CD4-positive, CD25-positive, alpha-beta regulatory T cell (primary cell): ENCODE measurements at regions not wholly inside any gene's neighbourhood (a gene's known extent, or its start where the extent isn't known, plus 50 kb on each side); places are given as distances from the start of the nearest gene placed in this dataset.
A peak's percentile ranks its signal among the peaks of the same experiment; 100 is the strongest.
"Not testable (repeated sequence)": the region's sequence is repeated elsewhere in the genome, so short reads cannot be mapped to it uniquely, and the experiment has no call there.

Experiments used
- ATAC-seq, 2 donors: fragments of 150-1000 bp; cut with Tn5 transposase; one replicate each; pipeline ENCODE4 v1.10.0; 2021; ENCODE audit warnings: low read depth in 2 of 2, moderate number of reproducible peaks in 2 of 2, moderate library complexity in 1 of 2
- DNase-seq, 3 donors: peaks; one replicate each; pipeline versions ENCODE4 v3.0.0 to v3.0.0-alpha.2; 2012 to 2022; ENCODE audit warnings: mixed read lengths in 1 of 3
- H3K27ac ChIP-seq: one replicate; pipeline ENCODE4 v1.7.0; 2013; ENCODE audit warnings: mild to moderate bottlenecking, low read length; ENCODE audit not compliant: insufficient read depth, poor library complexity, severe bottlenecking
- H3K27me3 ChIP-seq: one replicate; pipeline ENCODE4 v1.7.0; 2013; ENCODE audit warnings: low read length; ENCODE audit not compliant: control insufficient read depth, insufficient read depth
- H3K36me3 ChIP-seq: one replicate; pipeline ENCODE4 v1.7.0; 2013; ENCODE audit warnings: mild to moderate bottlenecking, low read length, moderate library complexity; ENCODE audit not compliant: control insufficient read depth, insufficient read depth
- H3K4me1 ChIP-seq: 2 replicates; pipeline ENCODE4 v1.7.0; 2013; ENCODE audit warnings: mild to moderate bottlenecking, low read length; ENCODE audit not compliant: insufficient read depth, control insufficient read depth, poor library complexity, severe bottlenecking
- H3K4me3 ChIP-seq: one replicate; pipeline ENCODE4 v1.7.0; 2013; ENCODE audit warnings: low read depth, mild to moderate bottlenecking, low read length, moderate library complexity
- H3K9me3 ChIP-seq, 2 experiments: 1 replicate in 1 of 2; 2 replicates in 1 of 2; pipeline ENCODE4 v1.7.0; 2013; ENCODE audit warnings: low read length in 2 of 2, mild to moderate bottlenecking in 1 of 2, moderate library complexity in 1 of 2; ENCODE audit not compliant: control insufficient read depth in 2 of 2
- H3K27ac Mint-ChIP-seq, 3 donors: one replicate each; pipeline ENCODE4 v1.8.0; 2020 to 2022; ENCODE audit warnings: mild to moderate bottlenecking in 3 of 3, mixed read lengths in 3 of 3, moderate library complexity in 2 of 3
- H3K27me3 Mint-ChIP-seq: one replicate; pipeline ENCODE4 v1.8.0; 2022; ENCODE audit warnings: mild to moderate bottlenecking, mixed read lengths
- H3K36me3 Mint-ChIP-seq: one replicate; pipeline ENCODE4 v1.8.0; 2020; ENCODE audit warnings: mixed read lengths
- H3K4me1 Mint-ChIP-seq, 4 donors: one replicate each; pipeline ENCODE4 v1.8.0; 2020 to 2022; ENCODE audit warnings: mixed read lengths in 4 of 4, mild to moderate bottlenecking in 1 of 4
- H3K4me3 Mint-ChIP-seq, 4 donors: one replicate each; pipeline ENCODE4 v1.8.0; 2020 to 2022; ENCODE audit warnings: mild to moderate bottlenecking in 4 of 4, mixed read lengths in 4 of 4, moderate library complexity in 3 of 4
- H3K9me3 Mint-ChIP-seq, 7 donors: one replicate each; pipeline ENCODE4 v1.8.0; 2020 to 2022; ENCODE audit warnings: mixed read lengths in 7 of 7, mild to moderate bottlenecking in 3 of 7, moderate library complexity in 2 of 7

DNA sequence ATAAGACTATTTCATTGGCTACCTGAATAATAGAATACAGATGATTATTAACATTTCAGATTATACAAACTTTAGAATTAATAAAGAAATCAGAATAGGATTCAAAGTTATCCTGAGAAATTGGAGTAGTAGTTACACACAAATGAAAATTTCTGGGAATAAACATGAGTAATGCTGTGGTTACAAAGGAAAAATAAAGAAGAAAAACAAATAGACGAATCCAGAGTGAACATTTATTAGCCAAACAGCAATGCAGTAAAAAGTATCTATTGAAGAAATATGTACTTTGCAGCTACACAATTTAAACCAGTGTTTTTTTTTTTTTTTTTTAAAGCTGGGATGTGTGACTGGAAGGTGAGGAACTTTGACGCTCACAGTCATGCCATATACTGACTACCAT is 1159.2 kb downstream of the TUSC7 start:
- no peak overlapping the region for H3K27ac Mint-ChIP-seq
- no peak overlapping the region for H3K4me3 Mint-ChIP-seq
- Histone ChIP-seq H3K9me3 (no peaks in the 10 kb centered on the region), H3K4me1 (no peaks in the 10 kb centered on the region), H3K36me3 (no peaks in the 10 kb centered on the region), H3K27me3 (no peaks in the 10 kb centered on the region), H3K27ac (no peak overlapping the region), H3K4me3 (no peak overlapping the region)
- H3K9me3 Mint-ChIP-seq = peaks cover 0 to 19% (median 4%) of the 10 kb centered on the region in 7 donors
- no peaks in the 10 kb centered on the region for H3K4me1 Mint-ChIP-seq
- no peaks in the 10 kb centered on the region for H3K27me3 Mint-ChIP-seq
- ATAC-seq (no peak), DNase-seq (no peak)
- no peaks in the 10 kb centered on the region for H3K36me3 Mint-ChIP-seq

DNA sequence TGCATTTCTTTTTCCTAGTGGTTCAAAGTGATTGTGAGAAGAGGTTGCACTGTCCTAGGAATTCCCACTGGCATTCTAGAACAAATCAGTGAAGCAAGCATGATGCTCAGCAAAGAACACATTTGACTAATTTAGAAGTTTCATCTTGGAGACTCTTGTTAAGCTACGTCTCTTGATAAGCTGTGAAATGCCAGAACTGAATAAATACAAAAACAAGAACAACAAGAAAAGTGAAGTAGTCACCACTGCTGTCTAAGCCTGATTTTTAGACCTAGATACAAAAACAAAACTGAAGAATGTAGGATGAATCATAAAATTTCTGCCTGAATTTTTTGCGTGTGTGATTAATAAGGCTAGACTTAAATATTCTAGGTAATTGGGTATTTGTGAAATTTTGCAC is 1162.4 kb downstream of the TUSC7 start:
- Histone ChIP-seq H3K36me3 (no peaks in the 10 kb centered on the region), H3K27me3 (no peaks in the 10 kb centered on the region), H3K27ac (no peak overlapping the region), H3K4me1 (no peaks in the 10 kb centered on the region), H3K4me3 (no peak overlapping the region), H3K9me3 (no peaks in the 10 kb centered on the region)
- DNase-seq (no peak), ATAC-seq (no peak)
- Mint-ChIP-seq H3K4me3 (no peak overlapping the region), H3K27ac (no peak overlapping the region), H3K4me1 (no peaks in the 10 kb centered on the region), H3K36me3 (no peaks in the 10 kb centered on the region), H3K27me3 (no peaks in the 10 kb centered on the region), H3K9me3 (peaks cover 0 to 29% (median 4%) of the 10 kb centered on the region in 7 donors)

DNA sequence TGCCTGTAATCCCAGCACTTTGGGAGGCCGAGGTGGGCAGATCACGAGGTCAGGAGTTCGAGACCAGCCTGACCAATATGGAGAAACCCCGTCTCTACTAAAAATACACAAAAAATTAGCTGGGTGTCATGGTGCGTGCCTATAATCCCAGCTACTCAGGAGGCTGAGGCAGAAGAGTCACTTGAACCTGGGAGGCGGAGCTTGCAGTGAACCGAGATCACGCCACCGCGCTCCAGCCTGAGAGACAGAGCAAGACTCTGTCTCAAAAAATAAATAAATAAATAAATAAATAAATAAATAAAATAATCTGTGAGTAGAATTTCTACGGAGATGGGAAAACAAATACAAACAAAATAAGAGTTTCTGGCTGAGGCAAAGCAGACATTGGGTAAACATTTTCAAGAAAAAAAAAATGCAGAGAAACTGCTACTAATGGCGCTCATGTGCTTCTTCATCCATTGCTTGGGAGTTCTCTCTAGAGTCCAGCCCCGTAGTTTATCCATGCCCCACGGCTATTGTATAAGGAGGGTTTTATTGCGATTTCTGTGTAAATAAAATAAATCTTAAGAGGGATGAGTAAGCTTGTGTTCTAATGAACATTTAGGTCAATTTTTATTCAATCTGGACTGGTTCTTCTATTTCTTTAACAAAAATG is 1161.9 kb downstream of the IGSF11 start:
- not testable (repeated sequence) for H3K9me3 ChIP-seq, H3K27ac Mint-ChIP-seq, H3K27ac ChIP-seq, H3K27me3 ChIP-seq, H3K4me1 ChIP-seq, DNase-seq, H3K4me3 Mint-ChIP-seq, H3K27me3 Mint-ChIP-seq, H3K36me3 Mint-ChIP-seq, H3K4me1 Mint-ChIP-seq, H3K36me3 ChIP-seq, ATAC-seq, H3K4me3 ChIP-seq
- peaks cover 0 to 23% (median 4%) of the 10 kb centered on the region in 7 donors for H3K9me3 Mint-ChIP-seq

DNA sequence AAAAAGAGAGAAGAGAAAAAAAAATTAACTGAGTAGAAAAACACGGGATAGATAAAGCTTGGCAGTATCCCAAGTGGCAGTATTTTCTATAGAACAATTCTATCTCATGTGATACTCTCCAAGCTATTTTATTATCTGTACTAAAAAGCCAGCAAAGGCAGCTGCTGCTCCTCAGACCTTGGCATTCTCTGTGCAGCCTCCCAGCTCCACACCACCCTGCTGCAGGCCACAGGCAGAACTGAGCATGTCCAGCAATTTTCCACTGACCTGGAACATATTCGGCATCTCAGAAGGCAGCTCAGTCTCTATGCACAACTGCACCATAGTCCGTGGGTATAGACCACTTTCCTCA is 1161.4 kb downstream of the IGSF11 start:
- no peaks in the 10 kb centered on the region for H3K36me3 Mint-ChIP-seq
- no peaks in the 10 kb centered on the region for H3K27me3 Mint-ChIP-seq
- Histone ChIP-seq H3K9me3 (no peaks in the 10 kb centered on the region), H3K4me1 (no peaks in the 10 kb centered on the region), H3K36me3 (no peaks in the 10 kb centered on the region), H3K4me3 (no peak overlapping the region), H3K27ac (no peak overlapping the region), H3K27me3 (no peaks in the 10 kb centered on the region)
- no peak for ATAC-seq
- no peak overlapping the region for H3K27ac Mint-ChIP-seq
- H3K4me1 Mint-ChIP-seq = no peaks in the 10 kb centered on the region
- no peak overlapping the region for H3K4me3 Mint-ChIP-seq
- no peak for DNase-seq
- H3K9me3 Mint-ChIP-seq = peaks cover 0 to 19% (median 4%) of the 10 kb centered on the region in 7 donors

DNA sequence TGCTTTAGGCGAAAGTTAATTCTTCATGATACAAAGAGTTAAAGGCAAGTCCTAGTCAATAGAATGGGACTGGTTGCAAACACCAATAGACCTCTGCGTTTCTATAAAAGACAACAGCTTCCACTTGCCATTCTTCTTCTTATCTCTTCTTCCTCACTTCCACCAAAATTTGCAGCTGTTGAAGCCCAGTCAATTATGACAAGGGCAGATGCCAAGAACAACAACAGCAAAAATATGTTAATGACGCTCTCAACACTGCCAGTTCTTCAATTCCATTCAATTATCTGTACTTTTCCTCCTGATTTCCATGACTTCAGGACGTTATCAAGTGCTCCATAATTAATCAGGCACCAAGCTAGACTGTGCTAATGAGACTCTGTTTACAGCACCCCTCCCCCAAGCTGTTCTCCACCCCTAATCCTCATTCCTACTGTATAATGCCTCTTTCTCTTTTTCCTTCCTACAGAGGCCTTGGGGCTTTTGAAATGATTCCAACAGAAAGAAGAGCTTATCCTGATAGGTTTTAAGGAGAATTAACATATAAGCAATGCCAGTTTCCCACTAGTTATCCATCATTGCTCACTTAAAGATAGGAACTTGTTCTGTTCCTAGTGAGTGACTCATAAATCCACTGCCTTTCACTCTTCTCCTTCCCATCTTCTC is 1160.5 kb downstream of the IGSF11 start:
- no peaks in the 10 kb centered on the region for H3K4me1 Mint-ChIP-seq
- H3K36me3 Mint-ChIP-seq = no peaks in the 10 kb centered on the region
- no peaks in the 10 kb centered on the region for H3K27me3 Mint-ChIP-seq
- no peak overlapping the region for H3K4me3 Mint-ChIP-seq
- Histone ChIP-seq H3K27ac (no peak overlapping the region), H3K9me3 (no peaks in the 10 kb centered on the region), H3K27me3 (no peaks in the 10 kb centered on the region), H3K36me3 (no peaks in the 10 kb centered on the region), H3K4me1 (no peaks in the 10 kb centered on the region), H3K4me3 (no peak overlapping the region)
- no peak for DNase-seq
- no peak overlapping the region for H3K27ac Mint-ChIP-seq
- ATAC-seq = no peak
- peaks cover 0 to 19% (median 6%) of the 10 kb centered on the region in 7 donors for H3K9me3 Mint-ChIP-seq

DNA sequence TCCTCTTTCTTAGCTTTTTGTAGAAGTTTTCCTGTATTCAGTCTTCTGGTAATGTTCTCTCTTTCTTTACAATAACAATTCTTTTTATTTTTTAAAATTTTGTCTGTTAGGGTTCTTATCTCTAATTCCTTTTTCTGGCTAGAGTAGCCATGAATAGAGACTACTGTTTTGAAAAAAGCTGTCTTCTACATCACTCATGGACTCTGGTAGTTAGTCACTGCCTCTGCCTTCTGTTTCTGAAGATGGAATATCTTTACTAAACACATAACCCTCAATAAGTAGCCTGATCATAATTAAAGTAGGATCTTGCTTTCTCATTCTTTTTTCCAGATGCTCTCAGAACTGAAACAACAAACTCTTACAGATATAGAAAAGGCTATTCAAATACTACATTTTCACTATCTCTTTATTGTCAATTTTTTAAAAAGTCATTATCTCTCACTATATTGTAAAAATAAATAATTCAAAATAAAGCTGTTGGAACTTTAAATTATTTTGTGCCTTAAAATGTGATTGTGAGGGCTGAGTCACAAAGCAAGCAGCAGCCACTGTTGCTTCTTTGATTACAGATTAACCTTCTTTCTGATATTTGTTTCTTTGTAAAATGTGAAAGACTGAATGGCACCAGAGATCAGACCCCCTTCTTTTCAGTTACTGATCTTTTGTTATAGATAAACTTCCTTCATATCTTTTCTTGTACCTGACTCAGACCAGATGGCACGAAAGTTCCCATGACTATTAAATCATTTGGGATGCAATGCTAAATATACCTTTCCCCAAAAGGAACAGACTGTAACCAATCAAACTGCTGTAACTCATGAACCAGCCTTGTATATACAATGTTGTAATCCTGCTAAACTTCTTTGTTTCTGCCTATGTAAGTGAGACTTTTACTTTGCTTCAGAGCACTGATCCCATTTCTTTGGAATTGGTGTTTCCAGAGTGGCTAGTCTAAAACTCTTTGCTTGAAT is 1159.5 kb downstream of the IGSF11 start:
- peaks cover 0 to 21% (median 5%) of the 10 kb centered on the region in 7 donors for H3K9me3 Mint-ChIP-seq
- ATAC-seq = no peak

DNA sequence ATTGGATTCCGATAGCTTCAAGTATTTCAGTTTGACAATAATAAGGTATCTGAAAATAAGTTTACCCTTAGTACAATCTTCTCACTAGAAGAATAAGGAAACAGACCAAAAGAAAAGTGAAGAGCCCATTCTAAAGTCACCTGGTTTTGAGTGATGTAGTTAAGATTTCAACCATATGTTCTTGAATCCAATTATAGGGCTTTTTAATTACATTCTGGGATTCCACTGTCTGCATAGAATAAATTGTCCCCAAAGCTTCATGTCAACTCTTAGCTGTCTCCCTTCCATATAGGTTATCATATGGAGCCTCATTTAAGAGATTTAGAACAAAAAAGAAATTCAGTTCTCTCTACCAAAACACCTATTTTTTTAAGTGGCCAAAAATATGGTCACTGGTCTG is 1158.8 kb downstream of the IGSF11 start:
- H3K4me3 Mint-ChIP-seq = no peak overlapping the region
- Histone ChIP-seq H3K9me3 (no peaks in the 10 kb centered on the region), H3K27me3 (no peaks in the 10 kb centered on the region), H3K4me3 (no peak overlapping the region), H3K36me3 (no peaks in the 10 kb centered on the region), H3K27ac (no peak overlapping the region), H3K4me1 (no peaks in the 10 kb centered on the region)
- no peaks in the 10 kb centered on the region for H3K4me1 Mint-ChIP-seq
- H3K9me3 Mint-ChIP-seq = peaks cover 0 to 24% (median 10%) of the 10 kb centered on the region in 7 donors
- DNase-seq (no peak), ATAC-seq (no peak)
- no peaks in the 10 kb centered on the region for H3K36me3 Mint-ChIP-seq
- no peak overlapping the region for H3K27ac Mint-ChIP-seq
- H3K27me3 Mint-ChIP-seq = no peaks in the 10 kb centered on the region

More for the DNA sequence above, 1159.5 kb downstream of the IGSF11 start:
- H3K36me3 ChIP-seq = no peaks in the 10 kb centered on the region
- H3K27me3 ChIP-seq = no peaks in the 10 kb centered on the region
- no peaks in the 10 kb centered on the region for H3K9me3 ChIP-seq
- no peak overlapping the region for H3K27ac ChIP-seq
- no peaks in the 10 kb centered on the region for H3K4me1 ChIP-seq
- H3K27ac Mint-ChIP-seq = peak overlapping the region in 1 of 3 donors; percentile 15
- no peaks in the 10 kb centered on the region for H3K4me1 Mint-ChIP-seq
- no peaks in the 10 kb centered on the region for H3K27me3 Mint-ChIP-seq
- no peak for DNase-seq
- no peak overlapping the region for H3K4me3 Mint-ChIP-seq
- no peaks in the 10 kb centered on the region for H3K36me3 Mint-ChIP-seq
- H3K4me3 ChIP-seq = no peak overlapping the region
